HG02642 (cell line): ENCODE measurements at regions not wholly inside any gene's neighbourhood (a gene's known extent, or its start where the extent isn't known, plus 50 kb on each side); places are given as distances from the start of the nearest gene placed in this dataset.

Source experiments
- ATAC-seq: cut with Tn5 transposase; IDR thresholded peaks from one replicate; pipeline ENCODE4 v1.9.1; 2021; ENCODE audit warnings: mild to moderate bottlenecking; ENCODE audit not compliant: unreplicated experiment, poor library complexity

DNA sequence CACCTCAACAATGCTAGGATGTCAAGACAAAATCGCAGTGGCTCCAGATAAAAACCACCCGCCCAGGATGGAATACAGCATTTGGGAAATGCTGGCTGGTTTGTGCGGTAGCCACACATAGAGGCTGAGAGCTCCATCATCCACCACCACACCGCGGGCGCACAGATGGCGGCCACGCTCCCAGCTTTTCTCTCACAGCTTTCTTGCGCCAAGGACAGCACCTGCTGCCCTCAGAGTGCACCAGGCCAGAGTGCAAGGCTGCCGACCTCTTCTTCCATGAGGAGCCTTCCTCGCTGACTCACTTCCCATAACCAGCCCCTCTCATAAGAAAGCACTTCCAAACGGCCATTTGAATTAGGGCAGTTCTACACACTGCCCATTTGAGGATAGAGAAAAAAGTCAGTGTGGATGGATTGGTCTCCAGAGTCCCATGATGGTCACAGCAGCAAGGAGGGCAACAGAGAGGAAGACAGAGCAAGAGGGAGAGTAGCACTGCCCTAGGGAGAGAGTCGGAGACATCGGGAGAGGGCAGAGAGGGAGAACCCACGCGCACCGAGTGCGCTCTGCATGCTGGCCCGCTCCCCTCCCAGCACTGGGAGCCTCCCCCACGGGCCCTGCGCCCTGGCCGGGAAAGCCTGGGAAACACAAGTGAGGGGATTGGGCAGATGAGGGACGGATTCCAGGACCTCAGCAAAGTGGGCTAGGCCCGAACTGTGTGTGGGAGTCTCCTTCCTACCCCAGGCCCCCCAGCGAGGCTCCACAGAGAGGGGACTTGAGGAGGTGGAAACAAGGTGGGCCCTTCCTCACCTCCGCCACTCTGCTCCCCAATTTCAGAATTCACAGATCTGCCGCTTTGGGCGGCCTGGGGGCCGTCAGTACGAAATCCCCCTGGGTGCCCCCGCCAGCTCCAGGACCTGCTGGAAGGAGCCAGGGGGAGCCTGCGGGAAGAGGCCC lies 156.9 kb downstream of the USP12 start:
- ATAC-seq, result no peak

- ATAC-seq, result no peak
Measured at GRCh38 chr13:27012482-27013197, 159.0 kb downstream of the USP12 start.

- ATAC-seq, result no peak
Measured at GRCh38 chr13:27011661-27012060, 159.9 kb downstream of the USP12 start.

DNA sequence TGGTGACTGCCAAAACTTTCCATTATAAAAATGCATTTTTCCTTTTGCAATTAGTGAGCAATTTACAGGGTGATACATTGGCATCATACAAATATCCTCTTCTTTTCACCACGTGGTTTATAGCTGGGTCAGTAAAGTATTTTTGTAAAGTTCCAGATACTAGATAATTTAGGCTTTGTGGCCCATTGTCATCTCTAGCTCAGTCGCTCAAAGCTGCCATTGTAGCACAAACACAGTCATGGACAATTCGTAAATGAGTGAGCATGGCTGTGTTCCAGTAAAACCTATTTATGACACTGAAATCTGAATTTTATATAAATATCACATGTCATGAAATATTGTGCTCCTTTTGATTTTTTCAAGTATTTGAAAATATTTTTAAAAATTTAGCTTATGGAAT lies 162.9 kb downstream of the USP12 start:
- ATAC-seq, result no peak

DNA sequence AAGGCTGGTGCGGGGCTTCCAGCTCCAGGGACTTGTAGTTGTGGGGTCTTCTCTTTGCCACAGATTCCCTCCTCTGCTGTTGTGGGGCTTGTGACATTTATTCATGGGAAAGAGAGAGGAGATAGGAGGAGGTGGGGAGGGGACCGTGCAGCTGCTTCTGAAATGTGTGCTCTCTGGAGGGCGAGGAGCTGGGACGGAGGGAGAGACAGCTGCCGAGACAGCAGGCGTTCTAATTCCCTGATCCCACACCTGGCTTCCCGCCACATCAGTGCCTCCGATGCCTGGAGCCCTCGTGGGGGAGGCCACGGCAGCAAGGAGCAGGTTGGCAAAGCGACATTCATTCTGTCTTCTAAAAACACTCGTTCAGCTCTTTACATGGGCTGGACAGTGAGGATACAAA lies 164.4 kb downstream of the USP12 start:
- ATAC-seq, result no peak

- no peak for ATAC-seq
Measured at GRCh38 chr13:27006519-27007161, 165.0 kb downstream of the USP12 start.

GRCh38 chr13:27005976-27006518 lies 165.6 kb downstream of the USP12 start:
- ATAC-seq, result no peak

- no peak for ATAC-seq
Measured at GRCh38 chr13:27005556-27005955, 166.1 kb downstream of the USP12 start.

- no peak for ATAC-seq
Measured at GRCh38 chr13:27004866-27005265, 166.7 kb downstream of the USP12 start.

DNA sequence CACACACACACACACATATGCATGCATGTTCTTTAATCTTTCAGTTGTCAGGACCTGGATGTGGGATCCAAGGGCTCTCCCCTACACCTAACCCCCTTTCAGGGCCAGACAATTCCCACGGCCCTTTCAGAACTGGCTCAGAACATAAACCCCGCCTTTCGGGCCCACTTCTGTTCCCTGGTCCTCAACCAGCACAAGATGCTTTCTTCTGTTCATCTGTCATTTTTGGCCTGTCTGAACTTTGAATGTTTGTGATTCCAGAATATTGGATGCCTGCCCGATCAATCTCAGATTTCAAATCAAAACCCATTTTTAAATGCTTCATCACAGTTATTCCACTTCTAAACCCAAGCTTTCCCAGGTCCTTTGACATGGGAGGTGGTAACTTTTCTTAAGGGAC lies 167.3 kb downstream of the USP12 start:
- ATAC-seq, result no peak

DNA sequence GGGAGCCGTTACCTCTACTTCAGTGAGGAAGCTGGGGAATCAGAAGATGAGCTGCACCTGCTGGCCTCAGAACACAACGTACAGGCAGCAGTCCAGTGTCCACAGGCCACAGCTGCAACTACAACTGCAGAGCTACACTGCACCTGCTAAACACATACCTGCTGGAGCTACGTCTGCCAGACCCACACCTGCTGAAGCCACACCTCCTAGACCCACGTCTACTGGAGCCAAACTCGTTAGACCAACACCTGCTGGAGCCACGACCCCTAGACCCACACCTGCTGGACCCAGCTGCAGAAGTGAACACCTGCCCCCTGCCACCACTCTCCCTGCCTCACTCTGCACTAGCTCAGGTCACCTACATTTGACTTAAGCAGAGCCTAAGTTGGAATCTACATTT lies 169.9 kb downstream of the USP12 start:
- no peak for ATAC-seq

GRCh38 chr13:27000686-27001085 lies 170.9 kb downstream of the USP12 start:
- no peak for ATAC-seq

DNA sequence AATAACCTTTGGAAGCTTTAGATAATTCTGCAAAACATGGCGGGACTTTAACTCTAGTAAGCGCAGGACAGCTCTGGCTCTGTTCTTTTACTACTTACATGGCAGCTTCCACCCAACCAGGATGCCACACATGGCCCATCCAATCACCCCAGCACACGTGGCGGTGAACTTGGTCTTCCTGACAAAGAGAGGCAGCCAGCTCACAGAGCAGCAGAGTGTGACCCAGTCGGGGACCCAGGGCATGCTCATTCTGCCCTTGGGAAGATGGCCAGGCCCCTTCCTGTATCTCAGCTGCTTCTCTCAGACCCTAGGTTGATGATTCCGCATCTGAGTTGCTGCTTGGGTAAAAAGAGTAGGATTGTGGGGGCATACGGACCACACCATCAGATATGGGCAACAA lies 172.1 kb downstream of the USP12 start:
- ATAC-seq, result no peak

DNA sequence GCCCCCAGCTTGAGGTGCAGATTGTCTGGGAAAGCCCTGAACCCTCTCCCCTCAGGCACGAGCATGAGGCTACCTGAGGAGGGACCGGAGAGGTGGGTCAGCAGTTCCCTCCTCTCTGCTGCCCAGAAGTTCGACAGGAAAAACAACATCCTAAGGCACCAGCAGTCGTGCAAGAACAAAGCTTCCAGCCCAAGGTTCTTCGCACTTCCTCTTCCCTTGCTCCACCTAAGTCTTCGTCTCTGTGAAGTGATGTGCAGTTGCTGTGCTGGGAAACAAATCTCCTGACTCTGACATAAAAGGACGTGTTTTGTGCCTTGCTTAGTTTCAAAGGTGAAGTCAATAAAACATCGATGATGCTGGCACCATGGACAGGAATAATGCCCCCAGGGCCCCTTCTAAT lies 173.3 kb downstream of the USP12 start:
- ATAC-seq, result no peak

GRCh38 chr13:26996965-26997752 lies 174.5 kb downstream of the USP12 start:
- peak; percentile 85 for ATAC-seq

- no peak for ATAC-seq
Measured at GRCh38 chr13:26995159-26995558, 176.5 kb downstream of the USP12 start.

- ATAC-seq, result no peak
Measured at GRCh38 chr13:26993780-26994179, 177.8 kb downstream of the USP12 start.

DNA sequence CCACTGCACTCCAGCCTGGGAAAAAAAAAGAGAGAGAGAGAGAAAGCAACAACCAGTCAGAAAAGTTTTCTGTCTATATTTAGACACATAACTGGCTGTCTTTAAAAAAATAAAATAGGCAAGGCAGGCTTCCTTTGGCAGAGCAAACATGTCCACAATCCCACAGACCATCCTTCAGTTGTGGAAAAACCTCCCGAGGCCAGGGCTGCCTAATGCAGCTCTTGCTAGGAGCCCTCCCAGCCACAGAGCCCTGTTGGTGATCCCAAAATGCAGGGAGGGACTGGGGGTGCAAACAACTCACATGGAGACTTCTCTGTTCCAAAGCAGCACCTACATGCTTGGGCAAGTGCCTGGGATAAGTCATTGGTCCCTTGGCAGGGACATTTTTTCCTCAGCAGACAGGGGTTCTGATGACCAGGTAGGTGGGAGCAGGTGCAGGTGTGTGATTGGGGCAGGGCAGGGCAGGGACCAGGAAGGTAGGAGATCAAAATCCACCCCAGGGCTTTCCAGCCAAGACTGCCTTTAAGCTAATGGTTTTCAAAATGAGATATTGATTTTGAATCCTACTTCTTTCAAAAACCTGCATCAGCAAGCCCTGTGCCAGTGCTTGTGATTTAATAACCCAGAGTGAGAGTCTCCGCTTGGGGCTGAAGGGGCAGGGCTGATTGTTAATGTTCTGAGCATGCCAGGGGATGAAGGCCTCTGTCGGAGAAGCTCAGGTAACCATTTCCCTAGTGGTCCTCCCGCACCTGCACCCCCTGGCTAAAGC lies 178.5 kb downstream of the USP12 start:
- no peak for ATAC-seq

- no peak for ATAC-seq
Measured at GRCh38 chr13:26991508-26992181, 180.0 kb downstream of the USP12 start.
